GM12878 (cell line): ENCODE measurements at regions not wholly inside any gene's neighbourhood (a gene's known extent, or its start where the extent isn't known, plus 50 kb on each side); places are given as distances from the start of the nearest gene placed in this dataset.

Experiments used
- BACH1 ChIP-seq: fragments of 450-650 bp; IDR thresholded peaks from 2 replicates; pipeline ENCODE4 v1.6.1; 2017; ENCODE audit warnings: mild to moderate bottlenecking, borderline replicate concordance
- CHD4 ChIP-seq: fragments of 200-600 bp; sonication (generic); IDR thresholded peaks from 2 replicates; pipeline ENCODE4 v1.6.1; 2016; ENCODE audit warnings: mild to moderate bottlenecking
- EZH2 ChIP-seq: IDR thresholded peaks from 2 replicates; pipeline ENCODE4 v1.6.1; 2012; ENCODE audit warnings: low read depth, mild to moderate bottlenecking, control low read depth, inconsistent platforms, low read length, borderline replicate concordance; ENCODE audit not compliant: control insufficient read depth
- ZNF24 ChIP-seq: fragments of 450-650 bp; IDR thresholded peaks from 2 replicates; pipeline ENCODE4 v1.6.1; 2017; ENCODE audit warnings: antibody characterized with exemption, mild to moderate bottlenecking
- TF ChIP-seq, protein P1 (sequence below), 3 experiments: IDR thresholded peaks in 2 of 3; conservative IDR thresholded peaks in 1 of 3; 2 replicates each; pipeline ENCODE4 v1.5.1; 2011; ENCODE audit warnings: low read depth in 3 of 3, low read length in 3 of 3, mild to moderate bottlenecking in 3 of 3, control low read depth in 2 of 3, moderate library complexity in 2 of 3, inconsistent platforms in 1 of 3, mixed read lengths in 1 of 3; ENCODE audit not compliant: control insufficient read depth in 2 of 3, insufficient read depth in 1 of 3; ENCODE audit errors: extremely low read depth in 1 of 3
- TF ChIP-seq, protein P2 (sequence below): fragments of 450-650 bp; conservative IDR thresholded peaks from 2 replicates; pipeline ENCODE4 v1.6.1; 2017; ENCODE audit warnings: mild to moderate bottlenecking, moderate library complexity

DNA sequence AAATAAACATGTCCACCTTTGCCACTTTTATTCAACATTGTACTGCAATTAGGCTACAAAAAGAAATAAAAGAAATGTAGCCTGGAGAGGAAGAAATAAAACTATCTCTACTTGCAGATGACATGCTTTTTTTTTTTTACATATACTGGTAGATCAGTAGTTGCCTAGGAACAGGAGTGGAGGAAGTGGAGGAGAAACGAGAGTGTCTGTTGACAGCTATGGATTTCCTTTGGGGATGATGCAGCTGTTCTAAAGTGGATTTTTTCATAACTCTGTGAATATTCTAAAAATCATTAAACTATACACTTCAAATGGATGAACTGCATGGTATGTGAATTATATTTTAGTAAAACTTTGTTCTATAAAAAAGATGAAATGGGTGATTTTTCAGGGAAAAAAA, 116.4 kb downstream of the ANAPC4 start:
- TF ChIP-seq EZH2 (no peak), ZNF24 (no peak), CHD4 (no peak), BACH1 (no peak)
- TF ChIP-seq, protein P1, sequence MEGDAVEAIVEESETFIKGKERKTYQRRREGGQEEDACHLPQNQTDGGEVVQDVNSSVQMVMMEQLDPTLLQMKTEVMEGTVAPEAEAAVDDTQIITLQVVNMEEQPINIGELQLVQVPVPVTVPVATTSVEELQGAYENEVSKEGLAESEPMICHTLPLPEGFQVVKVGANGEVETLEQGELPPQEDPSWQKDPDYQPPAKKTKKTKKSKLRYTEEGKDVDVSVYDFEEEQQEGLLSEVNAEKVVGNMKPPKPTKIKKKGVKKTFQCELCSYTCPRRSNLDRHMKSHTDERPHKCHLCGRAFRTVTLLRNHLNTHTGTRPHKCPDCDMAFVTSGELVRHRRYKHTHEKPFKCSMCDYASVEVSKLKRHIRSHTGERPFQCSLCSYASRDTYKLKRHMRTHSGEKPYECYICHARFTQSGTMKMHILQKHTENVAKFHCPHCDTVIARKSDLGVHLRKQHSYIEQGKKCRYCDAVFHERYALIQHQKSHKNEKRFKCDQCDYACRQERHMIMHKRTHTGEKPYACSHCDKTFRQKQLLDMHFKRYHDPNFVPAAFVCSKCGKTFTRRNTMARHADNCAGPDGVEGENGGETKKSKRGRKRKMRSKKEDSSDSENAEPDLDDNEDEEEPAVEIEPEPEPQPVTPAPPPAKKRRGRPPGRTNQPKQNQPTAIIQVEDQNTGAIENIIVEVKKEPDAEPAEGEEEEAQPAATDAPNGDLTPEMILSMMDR (IDR thresholded peaks at IDR 0.05 in 2 of 3, conservative IDR thresholded peaks at IDR 0.05 in 1 of 3; ENCODE audit: control insufficient read depth in 2 of 3, extremely low read depth in 1 of 3, insufficient read depth in 1 of 3, low read depth in 3 of 3, low read length in 3 of 3): no peak
- TF ChIP-seq, protein P2, sequence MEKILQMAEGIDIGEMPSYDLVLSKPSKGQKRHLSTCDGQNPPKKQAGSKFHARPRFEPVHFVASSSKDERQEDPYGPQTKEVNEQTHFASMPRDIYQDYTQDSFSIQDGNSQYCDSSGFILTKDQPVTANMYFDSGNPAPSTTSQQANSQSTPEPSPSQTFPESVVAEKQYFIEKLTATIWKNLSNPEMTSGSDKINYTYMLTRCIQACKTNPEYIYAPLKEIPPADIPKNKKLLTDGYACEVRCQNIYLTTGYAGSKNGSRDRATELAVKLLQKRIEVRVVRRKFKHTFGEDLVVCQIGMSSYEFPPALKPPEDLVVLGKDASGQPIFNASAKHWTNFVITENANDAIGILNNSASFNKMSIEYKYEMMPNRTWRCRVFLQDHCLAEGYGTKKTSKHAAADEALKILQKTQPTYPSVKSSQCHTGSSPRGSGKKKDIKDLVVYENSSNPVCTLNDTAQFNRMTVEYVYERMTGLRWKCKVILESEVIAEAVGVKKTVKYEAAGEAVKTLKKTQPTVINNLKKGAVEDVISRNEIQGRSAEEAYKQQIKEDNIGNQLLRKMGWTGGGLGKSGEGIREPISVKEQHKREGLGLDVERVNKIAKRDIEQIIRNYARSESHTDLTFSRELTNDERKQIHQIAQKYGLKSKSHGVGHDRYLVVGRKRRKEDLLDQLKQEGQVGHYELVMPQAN: no peak
